Muscle layer of colon (tissue), 2 donors: ENCODE measurements at regions not wholly inside any gene's neighbourhood (a gene's known extent, or its start where the extent isn't known, plus 50 kb on each side); places are given as distances from the start of the nearest gene placed in this dataset.
"Not testable (repeated sequence)": the region's sequence is repeated elsewhere in the genome, so short reads cannot be mapped to it uniquely, and the experiment has no call there.

Experiments
- H3K27ac ChIP-seq: one replicate; pipeline ENCODE4 v1.7.0; 2013; ENCODE audit warnings: low read depth, mild to moderate bottlenecking, low read length, moderate library complexity
- H3K27me3 ChIP-seq, 2 donors: one replicate each; pipeline ENCODE4 v1.7.0; 2013; ENCODE audit warnings: low read length in 2 of 2, mild to moderate bottlenecking in 2 of 2; ENCODE audit not compliant: insufficient read depth in 2 of 2, control insufficient read depth in 1 of 2
- H3K36me3 ChIP-seq: one replicate; pipeline ENCODE4 v1.7.0; 2013; ENCODE audit warnings: mild to moderate bottlenecking, low read length; ENCODE audit not compliant: insufficient read depth
- H3K4me1 ChIP-seq: one replicate; pipeline ENCODE4 v1.7.0; 2013; ENCODE audit warnings: mild to moderate bottlenecking, low read length; ENCODE audit not compliant: insufficient read depth
- H3K4me3 ChIP-seq, 2 donors: one replicate each; pipeline ENCODE4 v1.7.0; 2013; ENCODE audit warnings: low read length in 2 of 2, low read depth in 1 of 2, mild to moderate bottlenecking in 1 of 2, moderate library complexity in 1 of 2
- H3K9ac ChIP-seq: one replicate; pipeline ENCODE4 v1.7.0; 2013; ENCODE audit warnings: low read length
- H3K9me3 ChIP-seq: one replicate; pipeline ENCODE4 v1.7.0; 2013; ENCODE audit warnings: mild to moderate bottlenecking, low read length
- donor health status: abdominal sarcoma.
- donor health status: Adenocarcinoma of cecum.

- Histone ChIP-seq H3K9me3 (no peaks in the 10 kb centered on the region), H3K27me3 (no peaks in the 10 kb centered on the region), H3K9ac (no peak overlapping the region), H3K4me1 (peaks cover 6% of the 10 kb centered on the region), H3K27ac (no peak overlapping the region), H3K4me3 (no peak overlapping the region), H3K36me3 (no peaks in the 10 kb centered on the region)
These were observed 144.5 kb upstream of the NUDT12 start for GRCh38 chr5:103706939-103707682.

GRCh38 chr5:103703617-103704016 is 141.0 kb upstream of the NUDT12 start:
- Histone ChIP-seq H3K4me1 (peaks cover 6% of the 10 kb centered on the region), H3K4me3 (no peak overlapping the region), H3K9ac (no peak overlapping the region), H3K36me3 (no peaks in the 10 kb centered on the region), H3K9me3 (no peaks in the 10 kb centered on the region), H3K27me3 (no peaks in the 10 kb centered on the region), H3K27ac (no peak overlapping the region)

- H3K4me3 ChIP-seq = no peak overlapping the region
- no peaks in the 10 kb centered on the region for H3K27me3 ChIP-seq
- no peaks in the 10 kb centered on the region for H3K36me3 ChIP-seq
- no peak overlapping the region for H3K27ac ChIP-seq
- H3K9me3 ChIP-seq = no peaks in the 10 kb centered on the region
- no peak overlapping the region for H3K9ac ChIP-seq
- no peaks in the 10 kb centered on the region for H3K4me1 ChIP-seq
These were observed 130.9 kb upstream of the NUDT12 start for GRCh38 chr5:103693517-103693916.

GRCh38 chr5:103690676-103691075 is 128.1 kb upstream of the NUDT12 start:
- Histone ChIP-seq H3K9ac (no peak overlapping the region), H3K4me1 (no peaks in the 10 kb centered on the region), H3K27ac (no peak overlapping the region), H3K9me3 (no peaks in the 10 kb centered on the region), H3K36me3 (no peaks in the 10 kb centered on the region), H3K4me3 (no peak overlapping the region), H3K27me3 (no peaks in the 10 kb centered on the region)

GRCh38 chr5:103679873-103680272 is 117.3 kb upstream of the NUDT12 start:
- no peak overlapping the region for H3K4me3 ChIP-seq
- no peaks in the 10 kb centered on the region for H3K27me3 ChIP-seq
- no peaks in the 10 kb centered on the region for H3K36me3 ChIP-seq
- H3K27ac ChIP-seq = no peak overlapping the region
- H3K9me3 ChIP-seq = no peaks in the 10 kb centered on the region
- H3K4me1 ChIP-seq = peaks cover 7% of the 10 kb centered on the region
- H3K9ac ChIP-seq = no peak overlapping the region

- not testable (repeated sequence) for H3K27me3 ChIP-seq, H3K27ac ChIP-seq, H3K9ac ChIP-seq, H3K4me1 ChIP-seq, H3K36me3 ChIP-seq, H3K4me3 ChIP-seq, H3K9me3 ChIP-seq
These were observed 113.6 kb upstream of the NUDT12 start for GRCh38 chr5:103676198-103676597.

- Histone ChIP-seq H3K36me3 (no peaks in the 10 kb centered on the region), H3K9ac (no peak overlapping the region), H3K27me3 (no peaks in the 10 kb centered on the region), H3K9me3 (no peaks in the 10 kb centered on the region), H3K27ac (no peak overlapping the region), H3K4me3 (no peak overlapping the region), H3K4me1 (no peaks in the 10 kb centered on the region)
These were observed 112.2 kb upstream of the NUDT12 start for GRCh38 chr5:103674739-103675138.

- H3K4me1 ChIP-seq = no peaks in the 10 kb centered on the region
- H3K27ac ChIP-seq = no peak overlapping the region
- no peaks in the 10 kb centered on the region for H3K27me3 ChIP-seq
- H3K9me3 ChIP-seq = no peaks in the 10 kb centered on the region
- H3K4me3 ChIP-seq = no peak overlapping the region
- no peaks in the 10 kb centered on the region for H3K36me3 ChIP-seq
- no peak overlapping the region for H3K9ac ChIP-seq
These were observed 111.7 kb upstream of the NUDT12 start for GRCh38 chr5:103674251-103674650.

GRCh38 chr5:103669615-103670014 is 107.0 kb upstream of the NUDT12 start:
- no peak overlapping the region for H3K4me3 ChIP-seq
- H3K9me3 ChIP-seq = no peaks in the 10 kb centered on the region
- H3K9ac ChIP-seq = no peak overlapping the region
- H3K36me3 ChIP-seq = no peaks in the 10 kb centered on the region
- H3K27me3 ChIP-seq = no peaks in the 10 kb centered on the region
- no peaks in the 10 kb centered on the region for H3K4me1 ChIP-seq
- no peak overlapping the region for H3K27ac ChIP-seq

GRCh38 chr5:103668281-103668680 is 105.7 kb upstream of the NUDT12 start:
- H3K36me3 ChIP-seq = no peaks in the 10 kb centered on the region
- no peak overlapping the region for H3K4me3 ChIP-seq
- H3K9me3 ChIP-seq = no peaks in the 10 kb centered on the region
- no peaks in the 10 kb centered on the region for H3K4me1 ChIP-seq
- no peak overlapping the region for H3K9ac ChIP-seq
- no peak overlapping the region for H3K27ac ChIP-seq
- H3K27me3 ChIP-seq = no peaks in the 10 kb centered on the region

GRCh38 chr5:103667068-103667467 is 104.5 kb upstream of the NUDT12 start:
- Histone ChIP-seq H3K4me1 (no peaks in the 10 kb centered on the region), H3K27ac (no peak overlapping the region), H3K9ac (no peak overlapping the region), H3K27me3 (no peaks in the 10 kb centered on the region), H3K4me3 (no peak overlapping the region), H3K9me3 (no peaks in the 10 kb centered on the region), H3K36me3 (no peaks in the 10 kb centered on the region)

- H3K9ac ChIP-seq = no peak overlapping the region
- H3K27me3 ChIP-seq = no peaks in the 10 kb centered on the region
- no peak overlapping the region for H3K4me3 ChIP-seq
- H3K27ac ChIP-seq = no peak overlapping the region
- no peaks in the 10 kb centered on the region for H3K4me1 ChIP-seq
- no peaks in the 10 kb centered on the region for H3K9me3 ChIP-seq
- H3K36me3 ChIP-seq = no peaks in the 10 kb centered on the region
These were observed 94.7 kb upstream of the NUDT12 start for GRCh38 chr5:103657301-103657700.
